ENCODE measurements at regions not wholly inside any gene's neighbourhood (a gene's known extent, or its start where the extent isn't known, plus 50 kb on each side); places are given as distances from the start of the nearest gene placed in this dataset.
A peak's percentile ranks its signal among the peaks of the same experiment; 100 is the strongest.

- no peak for DNase-seq (ENCODE audit: low read depth in 2 of 2)
Measured at GRCh38 chr5:126355940-126356339, 67.3 kb upstream of the GRAMD2B start.

- no peak for DNase-seq (ENCODE audit: low read depth in 2 of 2)
Measured at GRCh38 chr5:126357585-126358342, 65.4 kb upstream of the GRAMD2B start.

- peak in 1 of 2 donors; percentile 10 for DNase-seq (ENCODE audit: low read depth in 2 of 2)
Measured at GRCh38 chr5:126358525-126358924, 64.7 kb upstream of the GRAMD2B start.

GRCh38 chr5:126359884-126360283 lies 63.3 kb upstream of the GRAMD2B start:
- no peak for DNase-seq (ENCODE audit: low read depth in 2 of 2)

GRCh38 chr5:126360467-126360866 lies 62.7 kb upstream of the GRAMD2B start:
- no peak for DNase-seq (ENCODE audit: low read depth in 2 of 2)

- no peak for DNase-seq (ENCODE audit: low read depth in 2 of 2)
Measured at GRCh38 chr5:126363658-126364057, 59.6 kb upstream of the GRAMD2B start.

- no peak for DNase-seq (ENCODE audit: low read depth in 2 of 2)
Measured at GRCh38 chr5:126364206-126364902, 58.9 kb upstream of the GRAMD2B start.

- no peak for DNase-seq (ENCODE audit: low read depth in 2 of 2)
Measured at GRCh38 chr5:126365446-126366198, 57.6 kb upstream of the GRAMD2B start.

GRCh38 chr5:126366199-126366560 lies 57.0 kb upstream of the GRAMD2B start:
- DNase-seq (ENCODE audit: low read depth in 2 of 2): no peak

GRCh38 chr5:126368239-126368812 lies 54.9 kb upstream of the GRAMD2B start:
- DNase-seq (ENCODE audit: low read depth in 2 of 2): no peak

GRCh38 chr5:126369083-126369482 lies 54.1 kb upstream of the GRAMD2B start:
- DNase-seq (ENCODE audit: low read depth in 2 of 2): no peak

GRCh38 chr5:126369995-126370731 lies 53.0 kb upstream of the GRAMD2B start:
- DNase-seq (ENCODE audit: low read depth in 2 of 2): no peak

- DNase-seq (ENCODE audit: low read depth in 2 of 2): no peak
Measured at GRCh38 chr5:126370796-126371718, 52.2 kb upstream of the GRAMD2B start.

- DNase-seq (ENCODE audit: low read depth in 2 of 2): no peak
Measured at GRCh38 chr5:126373375-126374108, 49.7 kb upstream of the GRAMD2B start.
